H1 (cell line): ENCODE measurements at regions not wholly inside any gene's neighbourhood (a gene's known extent, or its start where the extent isn't known, plus 50 kb on each side); places are given as distances from the start of the nearest gene placed in this dataset.

Experiments used
- POLR2A ChIP-seq, 2 experiments: IDR thresholded peaks; 1 replicate in 1 of 2; 2 replicates in 1 of 2; pipeline ENCODE4 v1.6.1; 2011; ENCODE audit warnings: low read depth in 2 of 2, low read length in 2 of 2, mild to moderate bottlenecking in 2 of 2; ENCODE audit errors: control extremely low read depth in 1 of 2
- POLR2AphosphoS5 ChIP-seq: IDR thresholded peaks from 2 replicates; pipeline ENCODE4 v1.6.1; 2011; ENCODE audit warnings: low read depth, low read length
- RFX5 ChIP-seq: IDR thresholded peaks from 2 replicates; pipeline ENCODE4 v1.6.1; 2011; ENCODE audit warnings: low read depth, low read length, improper control_type of control experiment, borderline replicate concordance
- SUZ12 ChIP-seq: fragments of 200-600 bp; sonication (generic); IDR thresholded peaks from 2 replicates; pipeline ENCODE4 v1.6.1; 2012; ENCODE audit warnings: mild to moderate bottlenecking, inconsistent platforms, low read length, moderate library complexity, mixed read lengths
- TF ChIP-seq, protein P1 (sequence below), 3 experiments: IDR thresholded peaks; 1 replicate in 2 of 3; 2 replicates in 1 of 3; pipeline versions ENCODE4 v1.5.1 to v1.6.1; 2011; ENCODE audit warnings: low read length in 3 of 3, mild to moderate bottlenecking in 3 of 3, inconsistent platforms in 2 of 3, low read depth in 1 of 3, moderate library complexity in 1 of 3; ENCODE audit not compliant: insufficient read depth in 1 of 3; ENCODE audit errors: control extremely low read depth in 1 of 3

- TF ChIP-seq POLR2A (IDR thresholded peaks at IDR 0.05; ENCODE audit: control extremely low read depth in 1 of 2, low read depth in 2 of 2, low read length in 2 of 2) (no peak), RFX5 (no peak), POLR2AphosphoS5 (no peak), SUZ12 (no peak)
- TF ChIP-seq, protein P1, sequence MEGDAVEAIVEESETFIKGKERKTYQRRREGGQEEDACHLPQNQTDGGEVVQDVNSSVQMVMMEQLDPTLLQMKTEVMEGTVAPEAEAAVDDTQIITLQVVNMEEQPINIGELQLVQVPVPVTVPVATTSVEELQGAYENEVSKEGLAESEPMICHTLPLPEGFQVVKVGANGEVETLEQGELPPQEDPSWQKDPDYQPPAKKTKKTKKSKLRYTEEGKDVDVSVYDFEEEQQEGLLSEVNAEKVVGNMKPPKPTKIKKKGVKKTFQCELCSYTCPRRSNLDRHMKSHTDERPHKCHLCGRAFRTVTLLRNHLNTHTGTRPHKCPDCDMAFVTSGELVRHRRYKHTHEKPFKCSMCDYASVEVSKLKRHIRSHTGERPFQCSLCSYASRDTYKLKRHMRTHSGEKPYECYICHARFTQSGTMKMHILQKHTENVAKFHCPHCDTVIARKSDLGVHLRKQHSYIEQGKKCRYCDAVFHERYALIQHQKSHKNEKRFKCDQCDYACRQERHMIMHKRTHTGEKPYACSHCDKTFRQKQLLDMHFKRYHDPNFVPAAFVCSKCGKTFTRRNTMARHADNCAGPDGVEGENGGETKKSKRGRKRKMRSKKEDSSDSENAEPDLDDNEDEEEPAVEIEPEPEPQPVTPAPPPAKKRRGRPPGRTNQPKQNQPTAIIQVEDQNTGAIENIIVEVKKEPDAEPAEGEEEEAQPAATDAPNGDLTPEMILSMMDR (IDR thresholded peaks at IDR 0.05; ENCODE audit: control extremely low read depth in 1 of 3, insufficient read depth in 1 of 3, low read depth in 1 of 3, low read length in 3 of 3): no peak
Observed at GRCh38 chr7:33841705-33842129, 63.6 kb upstream of the BMPER start.
